Calu3 (cell line): ENCODE measurements at regions not wholly inside any gene's neighbourhood (a gene's known extent, or its start where the extent isn't known, plus 50 kb on each side); places are given as distances from the start of the nearest gene placed in this dataset.

Experiments used
- BruUV-seq: library from RNA; stranded (reverse); fragments of 400-500 nt; replicated peaks from 2 replicates; lab custom pipeline; 2021; lab: Mats Ljungman, UMichigan
- CTCF ChIA-PET: fragments of 300-600 bp; sonication (Branson Sonifier 250); formaldehyde crosslinking; loops from one replicate; lab custom pipeline; 2022; ENCODE audit warnings: antibody characterized with exemption; lab: Charles Lee
- DNase-seq: peaks from one replicate; pipeline ENCODE4 v3.0.0; 2022
- H3K27ac Mint-ChIP-seq: one replicate; pipeline ENCODE4 v1.8.0; 2022; ENCODE audit warnings: mixed read lengths; ENCODE audit not compliant: unreplicated experiment
- H3K27me3 Mint-ChIP-seq: one replicate; pipeline ENCODE4 v1.8.0; 2022; ENCODE audit warnings: mixed read lengths; ENCODE audit not compliant: unreplicated experiment
- H3K36me3 Mint-ChIP-seq: one replicate; pipeline ENCODE4 v1.8.0; 2022; ENCODE audit warnings: mild to moderate bottlenecking, moderate library complexity, mixed read lengths; ENCODE audit not compliant: insufficient read depth, unreplicated experiment
- H3K4me1 Mint-ChIP-seq: one replicate; pipeline ENCODE4 v1.8.0; 2022; ENCODE audit warnings: mild to moderate bottlenecking, low read depth, mixed read lengths; ENCODE audit not compliant: unreplicated experiment
- H3K4me3 Mint-ChIP-seq: one replicate; pipeline ENCODE4 v1.8.0; 2022; ENCODE audit warnings: mild to moderate bottlenecking, low read depth, moderate library complexity, mixed read lengths; ENCODE audit not compliant: unreplicated experiment
- H3K9me3 Mint-ChIP-seq: one replicate; pipeline ENCODE4 v1.8.0; 2022; ENCODE audit warnings: low read depth, mixed read lengths; ENCODE audit not compliant: unreplicated experiment
- intact Hi-C: fragments of 100-400 bp; cut with micrococcal nuclease; formaldehyde crosslinking; loops from one replicate; pipeline ENCODE4 v1.10.0; 2022; ENCODE audit not compliant: unreplicated experiment
- TF ChIP-seq, protein P1 (sequence below): fragments of 200-600 bp; IDR thresholded peaks from one replicate; pipeline ENCODE4 v1.8.0; 2022; ENCODE audit warnings: antibody characterized with exemption; ENCODE audit not compliant: unreplicated experiment

DNA sequence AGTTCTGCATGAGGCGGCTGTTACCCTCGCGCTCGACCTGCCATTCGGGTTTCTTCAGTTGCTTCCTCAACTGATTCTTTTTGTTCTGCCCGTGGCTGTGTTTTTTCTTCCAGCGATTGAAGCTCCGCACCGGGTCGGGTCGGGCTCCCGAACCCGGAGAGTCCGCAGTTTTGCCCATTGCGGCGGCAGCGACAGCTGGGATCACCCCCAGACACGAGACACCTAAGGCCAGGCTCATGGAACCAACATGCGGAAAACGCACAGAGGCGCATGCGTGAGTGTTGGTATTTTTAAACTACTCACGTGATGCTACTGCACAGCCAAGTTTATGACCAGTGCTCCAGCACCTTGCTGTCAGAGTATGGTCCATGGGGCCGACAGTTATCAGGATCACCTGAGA lies 100.0 kb downstream of the SPATA31D1 start:
- Mint-ChIP-seq H3K27ac (no peak overlapping the region), H3K36me3 (no peaks in the 10 kb centered on the region), H3K27me3 (peaks cover 26% of the 10 kb centered on the region), H3K4me3 (no peak overlapping the region), H3K9me3 (peaks cover 7% of the 10 kb centered on the region), H3K4me1 (no peaks in the 10 kb centered on the region)
- no TSS peak for BruUV-seq
- DNase-seq, result no peak
- TF ChIP-seq, protein P1, sequence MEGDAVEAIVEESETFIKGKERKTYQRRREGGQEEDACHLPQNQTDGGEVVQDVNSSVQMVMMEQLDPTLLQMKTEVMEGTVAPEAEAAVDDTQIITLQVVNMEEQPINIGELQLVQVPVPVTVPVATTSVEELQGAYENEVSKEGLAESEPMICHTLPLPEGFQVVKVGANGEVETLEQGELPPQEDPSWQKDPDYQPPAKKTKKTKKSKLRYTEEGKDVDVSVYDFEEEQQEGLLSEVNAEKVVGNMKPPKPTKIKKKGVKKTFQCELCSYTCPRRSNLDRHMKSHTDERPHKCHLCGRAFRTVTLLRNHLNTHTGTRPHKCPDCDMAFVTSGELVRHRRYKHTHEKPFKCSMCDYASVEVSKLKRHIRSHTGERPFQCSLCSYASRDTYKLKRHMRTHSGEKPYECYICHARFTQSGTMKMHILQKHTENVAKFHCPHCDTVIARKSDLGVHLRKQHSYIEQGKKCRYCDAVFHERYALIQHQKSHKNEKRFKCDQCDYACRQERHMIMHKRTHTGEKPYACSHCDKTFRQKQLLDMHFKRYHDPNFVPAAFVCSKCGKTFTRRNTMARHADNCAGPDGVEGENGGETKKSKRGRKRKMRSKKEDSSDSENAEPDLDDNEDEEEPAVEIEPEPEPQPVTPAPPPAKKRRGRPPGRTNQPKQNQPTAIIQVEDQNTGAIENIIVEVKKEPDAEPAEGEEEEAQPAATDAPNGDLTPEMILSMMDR, result no peak
- CTCF ChIA-PET, result no interaction called here
- intact Hi-C loops, result no loop called here

DNA sequence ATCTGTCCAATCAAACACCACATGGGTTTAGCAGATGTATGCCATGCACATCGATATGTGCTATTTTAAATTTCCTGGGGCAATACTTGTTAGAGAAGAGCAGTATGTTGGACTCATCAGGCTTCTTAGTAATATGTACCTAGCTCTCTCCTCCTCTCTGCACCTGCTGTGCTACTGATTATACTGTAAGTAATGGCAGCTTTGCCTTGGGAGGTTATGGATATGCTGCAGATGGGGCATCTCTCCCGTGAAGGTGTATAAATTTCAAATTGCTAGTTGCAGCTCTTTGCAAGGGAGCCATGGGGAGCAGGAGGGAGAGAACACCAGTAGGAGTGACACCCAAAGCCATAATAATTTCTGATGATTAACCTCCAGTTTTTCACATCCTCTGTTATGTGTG lies 101.5 kb downstream of the SPATA31D1 start:
- H3K27me3 Mint-ChIP-seq, result peaks cover 26% of the 10 kb centered on the region
- H3K4me1 Mint-ChIP-seq, result no peaks in the 10 kb centered on the region
- intact Hi-C loops, result no loop called here
- no peaks in the 10 kb centered on the region for H3K36me3 Mint-ChIP-seq
- TF ChIP-seq, protein P1, result no peak
- BruUV-seq, result no TSS peak
- CTCF ChIA-PET, result no interaction called here
- no peak overlapping the region for H3K4me3 Mint-ChIP-seq
- H3K9me3 Mint-ChIP-seq, result peaks cover 7% of the 10 kb centered on the region
- DNase-seq, result no peak
- H3K27ac Mint-ChIP-seq, result no peak overlapping the region

DNA sequence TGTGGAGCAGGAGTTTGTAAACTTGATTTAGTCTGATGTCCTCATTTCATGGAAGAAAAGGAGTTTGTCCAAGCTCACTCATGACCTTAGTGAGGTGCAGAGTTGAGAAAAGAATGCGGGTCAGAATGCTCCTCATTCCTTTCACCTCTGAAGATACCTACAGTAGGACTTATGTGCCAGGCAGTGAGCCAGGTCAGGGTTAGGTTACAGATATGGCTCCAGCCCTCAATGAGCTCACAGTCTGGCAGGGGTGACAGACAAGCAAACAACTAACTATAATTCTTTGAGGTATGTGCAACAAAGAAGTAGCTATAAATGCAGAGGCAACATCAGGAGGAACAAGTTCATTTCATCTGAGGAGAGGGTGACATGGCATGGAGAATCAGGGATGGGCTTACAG lies 102.5 kb downstream of the SPATA31D1 start:
- no peaks in the 10 kb centered on the region for H3K36me3 Mint-ChIP-seq
- no peak for DNase-seq
- peaks cover 21% of the 10 kb centered on the region for H3K27me3 Mint-ChIP-seq
- intact Hi-C loops, result no loop called here
- no peaks in the 10 kb centered on the region for H3K4me1 Mint-ChIP-seq
- H3K9me3 Mint-ChIP-seq, result peaks cover 7% of the 10 kb centered on the region
- TF ChIP-seq, protein P1, result no peak
- BruUV-seq, result no TSS peak
- no peak overlapping the region for H3K4me3 Mint-ChIP-seq
- CTCF ChIA-PET, result no interaction called here
- H3K27ac Mint-ChIP-seq, result no peak overlapping the region

DNA sequence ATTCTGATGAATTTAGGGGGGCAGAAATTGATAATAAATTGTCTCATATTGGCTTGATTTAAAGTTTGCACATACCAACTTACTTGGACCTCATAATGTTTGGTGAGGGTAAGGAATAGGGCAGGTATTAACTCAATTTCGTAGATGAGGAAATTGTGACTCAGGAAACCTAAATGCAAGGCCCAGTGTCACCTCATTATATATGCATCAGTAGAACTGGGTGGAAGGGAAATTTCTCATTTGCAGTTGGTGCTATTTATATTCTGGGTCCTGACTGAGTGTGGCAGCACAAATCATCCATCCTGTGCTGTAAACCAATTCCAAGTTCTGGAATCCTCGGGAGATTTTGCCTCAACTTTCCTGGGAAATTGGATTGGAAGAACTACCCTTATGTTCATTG lies 103.0 kb downstream of the SPATA31D1 start:
- TF ChIP-seq, protein P1, result no peak
- Mint-ChIP-seq H3K4me1 (no peaks in the 10 kb centered on the region), H3K27me3 (peaks cover 16% of the 10 kb centered on the region), H3K4me3 (no peak overlapping the region), H3K36me3 (no peaks in the 10 kb centered on the region), H3K9me3 (peaks cover 3% of the 10 kb centered on the region), H3K27ac (no peak overlapping the region)
- no peak for DNase-seq
- CTCF ChIA-PET, result no interaction called here
- intact Hi-C loops, result no loop called here
- BruUV-seq, result no TSS peak
